HG03045 (cell line): ENCODE measurements at regions not wholly inside any gene's neighbourhood (a gene's known extent, or its start where the extent isn't known, plus 50 kb on each side); places are given as distances from the start of the nearest gene placed in this dataset.
"Not testable (repeated sequence)": the region's sequence is repeated elsewhere in the genome, so short reads cannot be mapped to it uniquely, and the experiment has no call there.

Experiments
- ATAC-seq: cut with Tn5 transposase; IDR thresholded peaks from one replicate; pipeline ENCODE4 v1.9.1; 2021; ENCODE audit warnings: mild to moderate bottlenecking, moderate library complexity; ENCODE audit not compliant: unreplicated experiment

DNA sequence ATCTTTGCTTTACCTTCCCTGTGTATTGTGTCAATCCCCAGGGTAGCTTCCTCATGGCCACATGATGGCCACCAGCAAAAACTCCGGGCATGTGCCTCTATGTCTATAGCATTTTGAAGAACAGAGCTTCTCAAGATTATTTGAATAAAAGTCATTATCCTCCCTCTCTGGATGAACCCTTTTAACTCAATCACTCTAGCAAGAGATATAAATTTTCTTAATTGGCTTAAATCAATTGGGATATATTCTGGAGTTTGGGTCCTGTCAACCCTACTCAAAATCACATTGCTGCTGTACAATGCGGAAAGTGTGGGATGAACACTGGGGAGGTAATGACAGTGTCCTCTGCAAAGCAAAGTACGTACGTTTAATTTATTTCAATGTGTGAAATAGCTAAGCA, 370.6 kb upstream of the LRRC3B start:
- ATAC-seq = no peak

DNA sequence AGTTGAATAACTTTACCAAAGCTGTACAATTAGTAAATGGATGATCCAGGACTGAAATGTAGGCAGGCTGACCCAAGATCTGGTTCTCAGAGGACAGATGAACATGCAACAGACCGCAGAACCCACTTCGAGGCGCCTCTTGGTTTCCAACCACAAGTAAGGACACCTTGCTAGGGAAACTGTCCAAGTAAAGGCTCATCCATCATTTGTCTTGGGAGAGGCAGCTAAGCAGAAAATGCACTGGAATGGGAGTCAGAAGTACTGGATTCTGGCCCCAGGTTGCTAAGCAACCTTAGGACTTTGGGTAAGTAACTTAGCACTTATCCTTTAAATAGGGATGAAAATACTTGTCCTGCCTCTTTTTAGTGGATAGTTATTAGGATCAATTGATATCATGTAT, 366.3 kb upstream of the LRRC3B start:
- no peak for ATAC-seq

DNA sequence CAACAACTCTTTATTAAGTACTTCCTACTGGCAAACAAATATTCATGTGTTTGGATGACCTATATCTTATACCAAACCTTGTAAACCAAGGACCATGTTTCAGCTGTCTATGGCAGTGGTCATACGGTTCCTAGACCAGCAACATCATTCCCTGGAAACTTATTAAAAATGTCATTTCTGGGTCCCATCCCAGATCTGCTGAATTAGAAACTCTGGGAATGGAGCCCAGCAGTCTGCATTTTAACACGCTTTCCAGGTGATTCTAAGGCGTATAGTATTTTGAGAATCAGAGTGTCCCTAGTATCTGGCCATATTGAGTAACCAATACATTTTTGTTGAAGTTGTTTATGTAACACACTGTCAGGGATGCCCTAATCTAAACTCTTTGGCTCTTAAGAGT, 363.4 kb upstream of the LRRC3B start:
- ATAC-seq = no peak

DNA sequence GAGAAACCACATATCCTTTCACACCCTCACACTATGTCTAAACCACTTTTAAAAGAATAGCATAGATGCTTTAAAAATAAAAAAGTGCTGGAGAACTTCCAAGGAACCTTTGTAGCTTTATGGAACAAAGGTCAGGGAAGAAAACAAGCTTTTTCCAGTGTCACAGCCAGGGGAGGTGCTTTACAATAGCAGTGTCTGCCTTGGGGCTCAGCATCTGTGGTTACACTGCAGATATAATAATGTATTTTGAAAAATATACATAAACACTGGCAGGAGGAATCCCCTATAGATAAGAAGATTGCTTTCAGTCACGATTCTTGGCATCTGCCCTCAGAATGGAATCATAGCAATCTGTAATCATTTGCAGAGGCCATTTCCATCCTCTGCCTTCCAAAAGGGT, 362.4 kb upstream of the LRRC3B start:
- no peak for ATAC-seq

DNA sequence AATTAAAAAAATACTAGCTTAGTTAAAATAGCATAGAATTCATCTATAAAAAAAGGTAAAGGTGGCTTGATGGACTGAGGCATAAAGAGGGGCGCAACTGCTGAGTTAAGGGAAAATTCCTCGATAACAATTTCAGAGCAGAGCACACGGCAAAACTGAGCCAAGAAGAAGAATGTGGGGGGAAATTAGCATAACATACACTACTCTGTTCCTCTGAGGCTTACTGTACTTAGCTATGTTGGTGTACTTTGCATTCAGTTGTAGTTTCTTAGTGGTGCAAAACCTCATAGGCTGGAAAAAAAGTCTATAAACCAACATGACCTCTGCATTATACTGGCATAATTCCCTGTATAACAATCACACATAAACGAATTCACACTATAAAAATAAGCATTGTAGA, 357.9 kb upstream of the LRRC3B start:
- ATAC-seq = no peak

DNA sequence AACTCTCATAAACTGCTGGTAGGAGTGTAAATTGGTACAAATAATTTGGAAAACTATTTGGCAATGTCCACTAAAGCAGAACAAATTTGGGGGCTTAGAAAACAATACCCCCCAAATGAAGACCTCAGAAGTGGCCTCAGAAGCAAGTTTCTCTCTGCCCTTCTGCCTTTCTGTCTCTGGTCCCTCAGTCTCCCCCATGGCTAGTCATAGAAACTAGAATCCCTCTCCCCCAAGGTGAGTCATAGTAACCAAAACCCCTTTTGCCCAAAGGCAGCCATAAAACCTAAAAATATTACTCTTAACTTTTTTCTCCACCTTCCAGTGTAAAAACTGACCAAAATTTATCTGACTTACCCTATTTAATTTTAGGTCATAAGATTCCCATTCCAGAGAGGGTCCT, 350.7 kb upstream of the LRRC3B start:
- ATAC-seq = no peak

DNA sequence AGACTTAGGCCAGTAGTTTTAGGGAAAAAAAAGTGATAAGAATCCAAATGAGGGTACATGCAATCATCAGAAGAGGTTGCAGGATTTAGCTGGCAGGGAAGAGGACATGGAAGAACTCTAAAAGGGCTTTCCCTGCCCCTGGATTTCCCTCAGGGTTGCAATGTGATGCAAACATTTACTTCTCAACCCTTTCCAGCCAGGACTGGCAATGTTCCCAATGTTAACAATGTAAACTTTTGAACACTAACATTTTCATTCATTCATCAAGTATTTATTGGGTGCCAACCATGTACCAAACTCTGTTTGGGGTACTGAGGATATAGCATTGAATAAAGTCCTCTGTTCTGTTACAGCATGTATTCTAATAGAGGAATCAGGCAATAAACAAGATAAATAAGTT, 349.4 kb upstream of the LRRC3B start:
- no peak for ATAC-seq

DNA sequence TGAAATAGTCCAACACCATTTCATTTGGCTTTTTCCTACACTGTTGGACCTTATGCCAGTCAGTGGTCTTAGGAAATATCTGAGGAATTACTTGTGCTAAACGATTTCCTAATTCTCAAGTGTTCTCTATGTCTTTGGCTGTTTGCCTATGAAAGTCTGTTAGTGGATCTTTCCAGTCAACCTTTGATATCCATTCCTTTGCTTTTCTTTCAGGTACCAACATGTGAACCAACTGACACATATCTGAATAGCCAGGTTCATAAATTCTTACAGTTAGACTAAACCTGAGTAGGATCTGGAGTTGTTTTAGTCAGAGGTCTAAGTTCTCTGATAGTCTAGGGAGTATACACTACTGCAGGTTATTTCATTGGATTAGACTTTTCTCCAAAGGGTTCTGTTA, 343.5 kb upstream of the LRRC3B start:
- no peak for ATAC-seq

DNA sequence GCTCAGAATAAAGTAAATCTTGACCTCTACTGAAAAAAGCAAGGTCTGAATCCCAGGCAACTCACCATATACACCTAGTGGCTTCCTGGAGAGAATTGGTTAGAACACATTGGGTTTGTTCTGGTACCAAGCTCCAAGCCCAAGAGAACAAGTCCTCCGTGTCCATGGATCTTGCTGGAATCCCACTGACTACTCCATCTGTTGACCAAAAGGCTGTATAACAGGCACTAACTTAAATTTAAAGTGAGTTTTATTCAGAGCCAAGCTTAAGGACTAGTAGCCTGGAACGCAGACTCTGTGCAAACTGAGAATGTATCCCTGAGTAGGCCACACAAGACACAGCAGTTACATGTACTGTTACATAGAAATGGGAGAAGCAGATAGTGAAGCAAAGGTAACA, 342.1 kb upstream of the LRRC3B start:
- ATAC-seq = no peak

DNA sequence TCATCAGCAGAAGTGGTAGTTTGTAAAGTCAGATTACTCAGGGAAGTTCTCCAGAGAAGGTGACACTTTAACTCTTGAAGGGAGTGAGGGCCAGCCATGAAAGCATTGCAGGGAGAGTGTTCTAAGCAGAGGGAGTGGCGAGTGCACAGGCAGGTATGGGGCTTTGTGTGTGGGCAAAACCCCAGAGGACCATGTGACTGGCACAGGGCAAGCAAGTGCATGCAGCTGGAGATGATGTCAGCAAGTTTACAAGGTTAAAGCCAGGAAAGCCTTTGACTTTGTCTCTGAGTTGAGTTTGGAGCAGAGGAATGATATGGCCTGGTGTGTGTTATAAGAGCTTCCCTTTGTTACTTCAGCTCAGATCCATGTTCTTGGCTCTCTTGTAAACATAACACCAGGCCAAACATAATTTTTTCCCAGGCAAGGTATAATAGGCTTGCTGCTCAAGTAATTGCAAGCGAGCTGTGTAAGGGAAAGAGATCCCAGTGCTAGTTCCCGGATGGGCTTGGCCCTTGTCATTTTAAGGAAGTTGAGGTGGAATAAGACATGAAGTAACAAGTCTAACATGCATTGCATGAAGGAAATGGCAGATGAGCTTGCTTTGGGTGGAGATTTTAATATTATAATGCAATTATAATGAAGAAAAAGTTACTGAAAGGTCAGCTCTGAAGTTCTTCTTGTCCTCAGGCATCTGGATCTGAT, 341.1 kb upstream of the LRRC3B start:
- no peak for ATAC-seq

DNA sequence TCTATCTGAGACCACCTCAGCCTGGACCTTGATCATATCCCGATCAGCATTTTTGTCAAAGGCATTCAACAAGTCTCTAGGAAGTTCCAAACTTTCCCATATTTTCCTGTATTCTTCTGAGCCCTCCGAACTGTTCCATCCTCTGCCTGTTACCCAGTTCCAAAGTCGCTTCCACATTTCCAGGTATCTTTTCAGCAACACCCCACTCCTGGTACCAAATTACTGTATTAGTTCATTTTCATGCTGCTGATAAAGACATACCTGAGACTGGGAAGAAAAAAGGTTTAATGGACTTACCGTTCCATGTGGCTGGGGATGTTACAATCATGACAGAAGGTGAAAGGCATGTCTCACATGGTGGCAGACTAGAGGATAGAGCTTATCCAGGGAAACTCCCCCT, 338.1 kb upstream of the LRRC3B start:
- ATAC-seq = not testable (repeated sequence)

DNA sequence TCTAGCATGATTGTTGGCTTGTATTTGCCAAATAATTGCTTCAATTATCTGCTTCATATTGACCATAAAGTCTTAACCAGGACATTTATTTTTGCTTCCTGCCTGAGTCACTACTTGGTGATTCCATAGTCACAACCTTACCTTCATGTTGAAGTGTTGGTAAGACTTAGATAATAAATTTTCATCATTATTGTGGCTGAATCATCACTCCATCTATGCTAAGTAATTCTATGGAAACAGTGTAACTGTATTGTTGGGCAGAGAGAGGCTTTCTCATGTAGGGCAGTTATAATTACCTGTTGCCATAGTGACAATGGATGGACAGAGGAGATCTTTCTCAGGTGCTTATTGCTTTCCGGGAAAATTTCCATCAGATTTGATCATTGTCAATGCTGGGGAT, 330.7 kb upstream of the LRRC3B start:
- ATAC-seq = no peak

DNA sequence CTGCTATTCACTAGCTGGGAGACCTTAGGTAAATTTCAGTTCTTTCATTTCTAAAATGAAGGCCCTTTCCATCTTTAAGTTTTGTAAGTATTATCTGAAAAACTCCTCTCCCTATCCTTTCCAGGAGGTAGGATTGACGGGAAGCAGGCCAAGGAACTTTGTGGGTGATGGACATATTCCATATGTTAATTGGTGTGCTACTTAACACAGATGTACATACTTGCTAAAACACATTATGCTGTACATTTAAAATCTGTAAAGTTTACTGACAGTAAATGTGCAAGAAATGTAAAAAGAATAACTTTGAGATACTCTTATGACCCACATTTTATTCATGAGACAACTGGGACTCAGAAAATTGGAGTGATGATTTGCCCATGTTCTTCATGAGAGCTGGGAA, 329.8 kb upstream of the LRRC3B start:
- no peak for ATAC-seq

DNA sequence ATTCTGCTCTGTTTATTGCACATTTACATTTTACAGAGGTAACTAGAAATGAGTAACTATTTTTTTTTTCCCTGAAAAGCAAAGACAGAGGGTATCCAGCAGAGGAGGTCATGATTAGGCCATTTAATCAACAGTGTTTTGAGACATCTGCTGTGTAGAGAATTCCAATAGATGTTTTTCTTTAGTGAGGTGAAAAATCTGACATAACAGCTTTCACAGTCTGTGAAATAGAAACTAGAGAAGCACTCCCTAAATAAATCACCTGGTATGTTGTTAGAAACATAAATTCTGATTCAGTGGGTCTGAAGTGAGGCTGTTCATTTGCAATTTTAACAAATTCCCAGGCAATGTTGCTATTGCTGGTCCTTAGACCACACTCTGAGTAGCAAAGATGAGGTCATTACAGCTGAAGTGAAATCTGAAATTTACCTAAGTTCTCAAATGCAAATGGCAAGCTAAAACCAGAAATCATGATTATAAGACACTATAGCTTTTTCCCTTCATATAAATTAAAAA, 329.2 kb upstream of the LRRC3B start:
- ATAC-seq = no peak

DNA sequence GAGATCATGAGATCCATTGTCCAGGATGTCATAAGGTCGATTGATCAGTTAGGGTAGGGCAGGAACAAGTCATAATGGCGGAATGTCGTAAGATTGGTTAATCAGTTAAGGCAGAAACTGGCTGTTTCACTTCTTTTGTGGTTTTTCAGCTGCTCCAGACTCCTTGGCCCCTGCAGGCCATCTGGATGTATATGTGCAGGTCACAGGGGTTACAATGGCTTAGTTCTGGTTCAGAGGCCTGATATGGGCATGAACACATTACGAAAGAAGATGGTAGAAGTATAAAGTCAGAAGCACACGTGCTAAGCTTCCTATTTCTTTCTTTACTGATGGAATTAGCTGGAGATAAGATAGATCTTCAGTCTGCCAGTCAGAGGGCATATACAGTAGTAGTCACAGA, 315.4 kb upstream of the LRRC3B start:
- ATAC-seq = no peak

DNA sequence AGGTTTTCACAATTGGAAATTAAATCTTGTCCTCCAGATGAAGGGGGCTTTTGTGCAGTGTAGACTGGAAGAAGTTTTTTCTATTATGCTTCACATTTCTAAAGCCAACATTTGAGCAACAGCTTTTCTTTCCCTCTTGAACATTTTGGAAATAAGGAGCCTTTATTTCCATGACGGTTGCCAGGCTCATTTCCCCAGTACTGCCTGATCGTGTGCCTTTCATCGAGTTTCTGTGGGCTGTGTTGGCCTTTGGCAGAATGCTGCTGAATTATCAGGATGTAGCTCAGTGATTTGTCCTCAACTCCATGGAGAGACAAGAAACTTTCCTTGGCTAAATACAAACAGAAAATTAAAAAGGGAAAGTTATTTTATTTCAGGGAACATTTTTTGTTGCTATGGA, 314.8 kb upstream of the LRRC3B start:
- no peak for ATAC-seq

DNA sequence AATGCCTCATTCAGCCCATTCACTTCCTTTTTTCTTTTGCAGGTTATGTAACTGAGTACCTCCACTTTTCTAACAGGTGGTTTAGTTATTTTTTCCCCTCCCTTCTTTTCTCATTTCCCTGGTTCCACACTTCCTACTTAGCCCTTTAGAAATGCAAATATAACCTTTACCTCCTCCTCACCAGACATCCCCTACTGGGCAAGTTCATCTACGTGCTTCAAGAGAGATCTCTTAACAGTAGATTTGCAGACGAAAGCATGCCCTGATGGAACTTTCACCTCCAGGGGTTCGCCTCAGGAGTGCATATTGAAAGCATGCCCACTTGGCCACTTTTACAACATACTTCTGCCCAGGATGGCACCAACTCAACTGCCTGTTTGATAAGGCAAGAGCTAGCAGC, 314.1 kb upstream of the LRRC3B start:
- no peak for ATAC-seq

DNA sequence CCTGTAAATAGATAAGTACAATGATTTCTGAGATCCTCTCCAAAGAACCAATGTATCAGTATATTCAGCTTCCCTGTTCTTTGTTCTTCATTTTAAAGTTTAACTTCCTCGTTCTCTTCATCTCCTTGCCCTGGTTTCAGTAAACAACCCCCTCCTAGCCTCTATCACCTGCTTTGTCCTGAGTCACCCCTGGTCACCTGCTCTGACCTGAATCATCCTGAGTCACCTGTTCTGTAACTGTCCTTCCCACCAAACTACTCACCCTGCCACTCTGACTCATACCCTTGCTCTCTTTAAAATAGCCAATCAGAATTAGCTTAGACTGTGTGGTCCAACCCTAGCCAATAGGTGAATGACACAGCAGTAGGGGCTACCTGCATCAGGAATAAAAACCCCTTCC, 313.0 kb upstream of the LRRC3B start:
- ATAC-seq = not testable (repeated sequence)

DNA sequence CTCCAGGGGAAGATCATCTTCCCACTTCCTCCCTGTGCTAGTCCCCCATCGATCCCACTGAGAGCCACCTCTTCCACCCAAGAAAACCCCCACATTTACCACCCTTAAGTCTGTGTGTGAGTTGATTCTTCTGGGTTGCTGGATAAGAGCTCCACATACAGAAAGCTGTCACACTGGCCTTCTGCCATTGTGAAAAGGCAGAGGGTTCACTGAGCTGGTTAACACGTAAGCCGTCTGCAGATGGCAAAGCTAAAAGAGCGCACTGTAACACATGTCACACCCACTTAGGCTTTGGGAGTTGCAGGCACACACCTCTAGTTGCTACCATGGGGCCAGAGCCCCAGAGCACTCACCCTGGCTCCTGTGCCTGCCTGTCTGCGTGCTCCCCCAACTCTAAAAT, 309.8 kb upstream of the LRRC3B start:
- no peak for ATAC-seq

DNA sequence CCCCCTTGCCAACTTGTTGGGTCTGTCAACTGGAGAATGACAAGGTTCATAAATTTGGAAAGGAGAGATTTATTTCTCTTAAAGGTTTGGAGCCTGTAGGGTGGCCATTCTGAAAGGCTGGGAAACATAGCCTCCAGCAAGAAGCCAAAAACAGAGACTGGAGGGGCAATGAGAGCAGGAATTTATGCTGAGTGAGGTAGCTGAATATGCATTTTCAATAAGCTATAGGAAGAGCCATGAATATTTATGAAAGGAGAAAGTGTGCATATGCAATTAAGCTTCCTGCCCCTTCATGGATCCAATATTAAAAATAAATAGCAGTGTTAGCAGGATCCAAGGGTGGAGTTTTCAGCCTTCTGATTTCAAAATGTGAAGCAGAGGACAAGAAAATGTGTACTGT, 306.1 kb upstream of the LRRC3B start:
- no peak for ATAC-seq

DNA sequence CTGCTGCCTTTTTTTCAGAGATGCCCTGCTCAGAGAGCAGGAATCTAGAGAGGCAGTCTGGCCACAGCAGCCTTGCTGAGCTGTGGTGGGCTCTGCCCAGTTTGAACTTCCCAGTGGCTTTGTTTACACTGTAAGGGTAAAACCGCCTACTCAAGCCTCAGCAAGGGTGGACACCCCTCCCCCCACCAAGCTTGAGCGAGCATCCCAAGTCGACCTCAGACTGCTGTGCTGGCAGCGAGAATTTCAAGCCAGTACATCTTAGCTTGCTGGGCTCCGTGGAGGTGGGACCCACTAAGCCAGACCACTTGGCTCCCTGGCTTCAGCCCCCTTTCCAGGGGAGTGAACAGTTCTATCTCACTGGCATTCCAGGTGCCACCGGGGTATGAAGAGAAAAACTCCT, 298.8 kb upstream of the LRRC3B start:
- ATAC-seq = not testable (repeated sequence)

DNA sequence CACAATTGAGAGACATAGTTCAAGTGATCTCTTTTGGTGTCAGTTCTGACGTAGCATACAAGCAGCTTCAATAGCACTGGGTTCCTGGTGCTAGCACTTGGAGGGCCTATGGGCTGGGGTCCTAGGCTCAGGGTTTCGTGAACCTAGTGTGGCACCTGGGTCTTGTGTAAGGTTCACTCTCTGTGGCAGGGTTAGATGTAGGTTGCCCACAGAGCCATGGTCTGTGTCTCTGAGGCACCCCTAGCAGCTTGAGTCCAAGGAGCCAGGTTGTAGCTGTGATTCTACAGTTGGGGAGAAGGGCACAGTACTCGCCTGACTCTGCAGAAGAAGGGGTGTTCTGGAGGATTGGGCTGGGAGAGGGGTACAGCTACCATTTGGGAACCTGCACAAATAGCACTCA, 282.6 kb upstream of the LRRC3B start:
- no peak for ATAC-seq

DNA sequence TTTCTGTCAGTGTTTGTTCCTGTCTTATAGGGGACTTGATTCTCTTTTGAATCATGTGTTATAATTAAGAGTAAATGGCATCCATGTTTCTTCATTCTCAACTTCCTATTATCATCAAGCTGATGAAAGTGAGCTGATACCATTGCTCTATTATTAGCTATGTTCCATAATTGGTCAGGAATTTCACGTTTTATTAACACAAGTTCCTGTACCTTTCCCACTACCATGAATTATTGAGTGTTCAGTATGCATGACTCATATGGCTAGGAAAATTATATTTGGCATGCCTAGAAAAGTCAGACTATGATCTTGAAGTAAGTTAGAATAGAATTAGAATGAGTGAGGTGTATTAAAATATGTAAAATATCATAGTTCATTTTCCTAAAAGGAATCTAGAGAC, 278.9 kb upstream of the LRRC3B start:
- ATAC-seq = no peak
